Activated T-cell treated with anti-CD3 and anti-CD28 coated beads for 1 hour (primary cell): ENCODE measurements at regions not wholly inside any gene's neighbourhood (a gene's known extent, or its start where the extent isn't known, plus 50 kb on each side); places are given as distances from the start of the nearest gene placed in this dataset.

Experiments used
- DNase-seq: peaks from one replicate; pipeline ENCODE4 v3.0.0-alpha.2; 2020; ENCODE audit warnings: low read depth

GRCh38 chr5:6194906-6195612 lies 183.3 kb downstream of the MED10 start:
- DNase-seq: no peak

- DNase-seq: no peak
These were observed 184.0 kb downstream of the MED10 start for GRCh38 chr5:6194261-6194875.

GRCh38 chr5:6193310-6193709 lies 185.0 kb downstream of the MED10 start:
- no peak for DNase-seq

- DNase-seq: no peak
These were observed 187.5 kb downstream of the MED10 start for GRCh38 chr5:6190838-6191237.

- no peak for DNase-seq
These were observed 189.4 kb downstream of the MED10 start for GRCh38 chr5:6188976-6189375.

GRCh38 chr5:6188344-6188743 lies 190.0 kb downstream of the MED10 start:
- DNase-seq: no peak

GRCh38 chr5:6187501-6187900 lies 190.8 kb downstream of the MED10 start:
- no peak for DNase-seq

- DNase-seq: no peak
These were observed 192.8 kb downstream of the MED10 start for GRCh38 chr5:6185574-6185973.

- no peak for DNase-seq
These were observed 193.9 kb downstream of the MED10 start for GRCh38 chr5:6184481-6184880.

- no peak for DNase-seq
These were observed 194.7 kb downstream of the MED10 start for GRCh38 chr5:6183391-6184390.

GRCh38 chr5:6182271-6182815 lies 196.0 kb downstream of the MED10 start:
- no peak for DNase-seq

- DNase-seq: no peak
These were observed 196.5 kb downstream of the MED10 start for GRCh38 chr5:6181871-6182270.

GRCh38 chr5:6181147-6181729 lies 197.1 kb downstream of the MED10 start:
- no peak for DNase-seq

- DNase-seq: no peak
These were observed 198.0 kb downstream of the MED10 start for GRCh38 chr5:6180231-6180872.

- no peak for DNase-seq
These were observed 199.4 kb downstream of the MED10 start for GRCh38 chr5:6178846-6179532.

- no peak for DNase-seq
These were observed 200.4 kb downstream of the MED10 start for GRCh38 chr5:6177926-6178325.

- DNase-seq: no peak
These were observed 202.1 kb downstream of the MED10 start for GRCh38 chr5:6176102-6176693.

GRCh38 chr5:6175172-6175854 lies 203.0 kb downstream of the MED10 start:
- DNase-seq: no peak

- no peak for DNase-seq
These were observed 208.7 kb downstream of the MED10 start for GRCh38 chr5:6169660-6170059.
